ENCODE measurements at regions not wholly inside any gene's neighbourhood (a gene's known extent, or its start where the extent isn't known, plus 50 kb on each side); places are given as distances from the start of the nearest gene placed in this dataset.

GRCh38 chr7:155950898-155951553 lies 138.8 kb upstream of the SHH start (continued):
- TF ChIP-seq NKX3-1 (CRISPR knock-in tag; IDR thresholded peaks at IDR 0.05), result no peak
- 0 out of 2 replicates have a peak, but pooled peaks have one; percentile 37 for TF ChIP-seq HOXA3 (CRISPR knock-in tag; IDR thresholded peaks at IDR 0.05)
- TF ChIP-seq U2AF2 (IDR thresholded peaks at IDR 0.05; ENCODE audit: low read depth, low read length), result no peak
- no peak for TF ChIP-seq RARG (CRISPR knock-in tag; IDR thresholded peaks at IDR 0.05; ENCODE audit: low read depth)
- no peak for TF ChIP-seq TIGD3 (CRISPR knock-in tag; IDR thresholded peaks at IDR 0.05; ENCODE audit: borderline replicate concordance)
- no peak for TF ChIP-seq ARID4A (CRISPR knock-in tag; IDR thresholded peaks at IDR 0.05; ENCODE audit: borderline replicate concordance)
- TF ChIP-seq DMTF1 (CRISPR knock-in tag; IDR thresholded peaks at IDR 0.05), result 0 out of 2 replicates have a peak, but pooled peaks have one; percentile 28
- peak; percentile 100 for TF ChIP-seq ZSCAN22 (CRISPR knock-in tag; IDR thresholded peaks at IDR 0.05)
- 0 out of 2 replicates have a peak, but pooled peaks have one; percentile 14 for TF ChIP-seq MAZ (IDR thresholded peaks at IDR 0.05; ENCODE audit: borderline replicate concordance, low read depth, low read length)
- no peak for TF ChIP-seq MAZ (CRISPR knock-in tag; IDR thresholded peaks at IDR 0.05; ENCODE audit: low read depth)
- TF ChIP-seq ZNF564 (CRISPR knock-in tag; IDR thresholded peaks at IDR 0.05), result 0 out of 2 replicates have a peak, but pooled peaks have one; percentile 5
- TF ChIP-seq ZNF644 (CRISPR knock-in tag; IDR thresholded peaks at IDR 0.05; ENCODE audit: low read depth), result 0 out of 2 replicates have a peak, but pooled peaks have one; percentile 19
- TF ChIP-seq ZFX (CRISPR knock-in tag; IDR thresholded peaks at IDR 0.05; ENCODE audit: low read depth), result peak; percentile 54
- peak; percentile 47; the same call in 1 of the 2 replicates for TF ChIP-seq PATZ1 (CRISPR knock-in tag; IDR thresholded peaks at IDR 0.05)
- no peak for TF ChIP-seq TCF7L2 (IDR thresholded peaks at IDR 0.05; ENCODE audit: low read depth, low read length)
- TF ChIP-seq AGO1 (IDR thresholded peaks at IDR 0.05; ENCODE audit: low read depth, low read length, poor library complexity, severe bottlenecking), result no peak
- TF ChIP-seq ZNF354B (CRISPR knock-in tag; IDR thresholded peaks at IDR 0.05), result no peak
- TF ChIP-seq FOSL2 (CRISPR knock-in tag; IDR thresholded peaks at IDR 0.05), result peak; percentile 53
- TF ChIP-seq SOX13 (IDR thresholded peaks at IDR 0.05), result no peak
- peak in 1 of 2 experiments; percentile 46; a peak in 2 of 4 replicates for TF ChIP-seq SOX13 (CRISPR knock-in tag; conservative IDR thresholded peaks at IDR 0.05 in 1 of 2, IDR thresholded peaks at IDR 0.05 in 1 of 2)

All from HepG2 (cell line).